SK-N-SH (cell line): ENCODE measurements at regions not wholly inside any gene's neighbourhood (a gene's known extent, or its start where the extent isn't known, plus 50 kb on each side); places are given as distances from the start of the nearest gene placed in this dataset.

ENCODE experiments used
- CTCF ChIA-PET: fragments of 300-600, 350-600 bp; formaldehyde crosslinking; extraction: SDS; loops from one replicate; lab custom pipeline; 2021; lab: Yijun Ruan, JAX
- POLR2A ChIA-PET: fragments of 350-600 bp; sonication (Branson Sonifier 250); formaldehyde crosslinking; extraction: SDS; loops from one replicate; lab custom pipeline; 2020; ENCODE audit warnings: antibody characterized with exemption, inconsistent platforms; lab: Yijun Ruan, JAX
- DNase-seq: peaks from one replicate; pipeline ENCODE4 v3.0.0; 2012
- H2AFZ ChIP-seq: fragments of 200-600 bp; sonication (generic); 2 replicates; pipeline ENCODE4 v1.8.1; 2016; ENCODE audit warnings: antibody characterized with exemption, mild to moderate bottlenecking, low read depth
- H3F3A ChIP-seq: fragments of 200-600 bp; sonication (generic); replicated peaks from 2 replicates; pipeline ENCODE3; 2016; ENCODE audit warnings: antibody characterized with exemption, mild to moderate bottlenecking; ENCODE audit not compliant: insufficient read depth
- H3K27ac ChIP-seq, 2 experiments: fragments of 200-500 bp in 1 of 2; fragments of 200-600 bp in 1 of 2; sonication (Bioruptor generic) in 1 of 2; sonication (generic), shearing (Covaris generic) in 1 of 2; 2 replicates each; pipeline versions ENCODE4 v1.5.1 to v1.6.1; 2014 to 2016; ENCODE audit warnings: low read depth in 2 of 2, inconsistent platforms in 1 of 2, low read length in 1 of 2, mild to moderate bottlenecking in 1 of 2, mixed read lengths in 1 of 2
- H3K27me3 ChIP-seq: fragments of 200-600 bp; sonication (generic), shearing (Covaris generic); 2 replicates; pipeline ENCODE4 v1.6.1; 2016; ENCODE audit warnings: mixed run types; ENCODE audit not compliant: insufficient read depth
- H3K36me3 ChIP-seq, 2 experiments: fragments of 200-500 bp in 1 of 2; fragments of 200-600 bp in 1 of 2; sonication (Bioruptor generic) in 1 of 2; sonication (generic) in 1 of 2; replicated peaks in 1 of 2; 2 replicates each; pipeline versions ENCODE3 to v1.5.1; 2014 to 2016; ENCODE audit warnings: low read length in 1 of 2, mild to moderate bottlenecking in 1 of 2; ENCODE audit not compliant: insufficient read depth in 2 of 2, control insufficient read depth in 1 of 2
- H3K4me1 ChIP-seq, 2 experiments: fragments of 200-500 bp in 1 of 2; fragments of 200-600 bp in 1 of 2; sonication (Bioruptor generic) in 1 of 2; sonication (generic), shearing (Covaris generic) in 1 of 2; 2 replicates each; pipeline versions ENCODE4 v1.5.1 to v1.6.1; 2014 to 2016; ENCODE audit warnings: low read depth in 1 of 2, low read length in 1 of 2, mixed run types in 1 of 2; ENCODE audit not compliant: insufficient read depth in 2 of 2, control insufficient read depth in 1 of 2
- H3K4me2 ChIP-seq: fragments of 200-600 bp; sonication (generic), shearing (Covaris generic); 2 replicates; pipeline ENCODE4 v1.6.1; 2017; ENCODE audit warnings: mixed run types
- H3K4me3 ChIP-seq, 2 experiments: fragments of 200-500 bp in 1 of 2; fragments of 200-600 bp in 1 of 2; sonication (Bioruptor generic) in 1 of 2; sonication (generic), shearing (Covaris generic) in 1 of 2; 2 replicates each; pipeline versions ENCODE4 v1.5.1 to v1.8.1; 2014 to 2016; ENCODE audit warnings: low read depth in 2 of 2, inconsistent platforms in 1 of 2, low read length in 1 of 2, mild to moderate bottlenecking in 1 of 2, mixed read lengths in 1 of 2, moderate library complexity in 1 of 2
- H3K79me2 ChIP-seq: fragments of 200-600 bp; sonication (generic); 2 replicates; pipeline ENCODE4 v1.8.1; 2017; ENCODE audit warnings: mild to moderate bottlenecking; ENCODE audit not compliant: insufficient read depth
- H3K9ac ChIP-seq: fragments of 200-600 bp; sonication (generic); 2 replicates; pipeline ENCODE4 v1.6.1; 2017; ENCODE audit warnings: mixed run types
- H3K9me2 ChIP-seq: fragments of 200-600 bp; sonication (generic); 2 replicates; pipeline ENCODE4 v1.6.1; 2017; ENCODE audit warnings: mixed run types
- H3K9me3 ChIP-seq: fragments of 200-600 bp; sonication (generic); 2 replicates; pipeline ENCODE4 v1.6.1; 2017; ENCODE audit warnings: mixed run types, mild to moderate bottlenecking, moderate library complexity
- H4K20me1 ChIP-seq: fragments of 200-600 bp; sonication (generic); 2 replicates; pipeline ENCODE4 v1.6.1; 2017; ENCODE audit warnings: mild to moderate bottlenecking, mixed run types; ENCODE audit not compliant: insufficient read depth
- ELF1 ChIP-seq: IDR thresholded peaks from 2 replicates; pipeline ENCODE4 v1.4.0; 2012
- EZH2phosphoT487 ChIP-seq: fragments of 200-600 bp; sonication (generic); IDR thresholded peaks from 2 replicates; pipeline ENCODE4 v1.6.1; 2017; ENCODE audit warnings: low read depth, mixed run types, mild to moderate bottlenecking, antibody characterized with exemption, moderate library complexity, borderline replicate concordance
- FOSL2 ChIP-seq: IDR thresholded peaks from 2 replicates; pipeline ENCODE4 v1.4.0; 2012; ENCODE audit warnings: low read depth, mild to moderate bottlenecking, moderate library complexity, borderline replicate concordance
- GABPA ChIP-seq: IDR thresholded peaks from 2 replicates; pipeline ENCODE4 v1.4.0; 2012; ENCODE audit warnings: low read depth, mild to moderate bottlenecking
- JUND ChIP-seq: IDR thresholded peaks from 2 replicates; pipeline ENCODE4 v1.4.0; 2012
- MXI1 ChIP-seq: IDR thresholded peaks from 2 replicates; pipeline ENCODE4 v1.6.1; 2012; ENCODE audit warnings: mild to moderate bottlenecking, low read depth, low read length, improper control_type of control experiment
- NFIC ChIP-seq: IDR thresholded peaks from 2 replicates; pipeline ENCODE4 v1.4.0; 2012; ENCODE audit warnings: borderline replicate concordance
- POLR2AphosphoS5 ChIP-seq: IDR thresholded peaks from 2 replicates; pipeline ENCODE4 v1.6.1; 2012; ENCODE audit warnings: low read depth, low read length
- RAD21 ChIP-seq: IDR thresholded peaks from 2 replicates; pipeline ENCODE4 v1.6.1; 2012; ENCODE audit warnings: mild to moderate bottlenecking, low read length
- RCOR1 ChIP-seq: fragments of 150-350 bp; IDR thresholded peaks from 2 replicates; pipeline ENCODE4 v1.6.1; 2017; ENCODE audit warnings: antibody characterized with exemption, low read length
- TAF1 ChIP-seq: IDR thresholded peaks from 2 replicates; pipeline ENCODE4 v1.6.1; 2012; ENCODE audit warnings: low read depth, mild to moderate bottlenecking, low read length, moderate library complexity, borderline replicate concordance
- TCF12 ChIP-seq: IDR thresholded peaks from 2 replicates; pipeline ENCODE4 v1.4.0; 2012
- WGBS: methylation state at CpG from one replicate; pipeline ENCODE4 v1.1.6; 2017; ENCODE audit warnings: low lambda C conversion rate; 5-methylcytosine and 5-hydroxymethylcytosine counted together
- TF ChIP-seq, protein P1 (sequence below): IDR thresholded peaks from 2 replicates; pipeline ENCODE4; 2012
- TF ChIP-seq, protein P2 (sequence below): fragments of 200-600 bp; sonication (generic); IDR thresholded peaks from 2 replicates; pipeline ENCODE4 v1.6.1; 2017; ENCODE audit warnings: antibody characterized with exemption, mild to moderate bottlenecking, moderate library complexity
- TF ChIP-seq, protein P3 (sequence below): IDR thresholded peaks from 2 replicates; pipeline ENCODE4 v1.4.0; 2012; ENCODE audit warnings: low read depth, borderline replicate concordance
- TF ChIP-seq, protein P4 (sequence below): IDR thresholded peaks from 2 replicates; pipeline ENCODE4 v1.4.0; 2012; ENCODE audit warnings: low read depth

DNA sequence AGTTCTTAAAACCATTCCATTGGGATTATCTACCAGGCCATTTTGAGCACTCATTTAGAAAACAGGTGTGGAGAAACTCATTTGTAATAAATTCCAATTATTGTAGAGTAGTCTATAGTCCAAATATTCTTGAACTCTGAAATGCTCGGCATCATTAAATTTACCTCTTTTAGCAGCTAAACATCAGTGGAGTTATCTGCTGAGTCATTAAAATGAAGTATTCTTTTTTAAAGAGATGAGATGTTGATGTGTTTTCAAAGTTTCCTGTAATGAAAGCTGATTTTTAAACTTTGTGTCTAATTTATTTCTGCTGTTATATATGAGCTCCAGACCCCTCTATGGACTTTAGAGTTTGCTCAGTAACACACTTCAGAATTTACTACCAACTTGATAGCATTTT is 1635.2 kb downstream of the SUCLG1 start:
- TF ChIP-seq TCF12: no peak
- no peak for TF ChIP-seq FOSL2
- no peak for TF ChIP-seq GABPA
- TF ChIP-seq, protein P1, sequence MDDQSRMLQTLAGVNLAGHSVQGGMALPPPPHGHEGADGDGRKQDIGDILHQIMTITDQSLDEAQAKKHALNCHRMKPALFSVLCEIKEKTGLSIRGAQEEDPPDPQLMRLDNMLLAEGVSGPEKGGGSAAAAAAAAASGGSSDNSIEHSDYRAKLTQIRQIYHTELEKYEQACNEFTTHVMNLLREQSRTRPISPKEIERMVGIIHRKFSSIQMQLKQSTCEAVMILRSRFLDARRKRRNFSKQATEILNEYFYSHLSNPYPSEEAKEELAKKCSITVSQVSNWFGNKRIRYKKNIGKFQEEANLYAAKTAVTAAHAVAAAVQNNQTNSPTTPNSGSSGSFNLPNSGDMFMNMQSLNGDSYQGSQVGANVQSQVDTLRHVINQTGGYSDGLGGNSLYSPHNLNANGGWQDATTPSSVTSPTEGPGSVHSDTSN: no peak
- TF ChIP-seq TAF1: no peak
- TF ChIP-seq, protein P2, sequence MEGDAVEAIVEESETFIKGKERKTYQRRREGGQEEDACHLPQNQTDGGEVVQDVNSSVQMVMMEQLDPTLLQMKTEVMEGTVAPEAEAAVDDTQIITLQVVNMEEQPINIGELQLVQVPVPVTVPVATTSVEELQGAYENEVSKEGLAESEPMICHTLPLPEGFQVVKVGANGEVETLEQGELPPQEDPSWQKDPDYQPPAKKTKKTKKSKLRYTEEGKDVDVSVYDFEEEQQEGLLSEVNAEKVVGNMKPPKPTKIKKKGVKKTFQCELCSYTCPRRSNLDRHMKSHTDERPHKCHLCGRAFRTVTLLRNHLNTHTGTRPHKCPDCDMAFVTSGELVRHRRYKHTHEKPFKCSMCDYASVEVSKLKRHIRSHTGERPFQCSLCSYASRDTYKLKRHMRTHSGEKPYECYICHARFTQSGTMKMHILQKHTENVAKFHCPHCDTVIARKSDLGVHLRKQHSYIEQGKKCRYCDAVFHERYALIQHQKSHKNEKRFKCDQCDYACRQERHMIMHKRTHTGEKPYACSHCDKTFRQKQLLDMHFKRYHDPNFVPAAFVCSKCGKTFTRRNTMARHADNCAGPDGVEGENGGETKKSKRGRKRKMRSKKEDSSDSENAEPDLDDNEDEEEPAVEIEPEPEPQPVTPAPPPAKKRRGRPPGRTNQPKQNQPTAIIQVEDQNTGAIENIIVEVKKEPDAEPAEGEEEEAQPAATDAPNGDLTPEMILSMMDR: no peak
- TF ChIP-seq MXI1: no peak
- TF ChIP-seq, all 33 proteins: peak for 0
- no peaks in the 10 kb centered on the region for H3K79me2 ChIP-seq
- H4K20me1 ChIP-seq: no peaks in the 10 kb centered on the region
- CTCF ChIA-PET: no interaction called here
- H3K4me1 ChIP-seq: no peaks in the 10 kb centered on the region
- H3K27ac ChIP-seq: no peak overlapping the region
- no peaks in the 10 kb centered on the region for H3K9me2 ChIP-seq
- H3K9me3 ChIP-seq: no peaks in the 10 kb centered on the region
- no peak overlapping the region for H3K4me3 ChIP-seq
- POLR2A ChIA-PET: no interaction called here
- no peak overlapping the region for H2AFZ ChIP-seq
- H3K36me3 ChIP-seq: no peaks in the 10 kb centered on the region
- no peaks in the 10 kb centered on the region for H3F3A ChIP-seq
- DNase-seq: no peak
- H3K4me2 ChIP-seq: no peak overlapping the region
- no peak overlapping the region for H3K9ac ChIP-seq
- H3K27me3 ChIP-seq: no peaks in the 10 kb centered on the region
- WGBS: 45% methylated on average over 1 of the region's 1 CpG

- DNase-seq: no peak
- Histone ChIP-seq H4K20me1 (no peaks in the 10 kb centered on the region), H3K27ac (no peak overlapping the region), H3K9ac (no peak overlapping the region), H3K36me3 (no peaks in the 10 kb centered on the region), H3K4me3 (no peak overlapping the region), H3K9me3 (no peaks in the 10 kb centered on the region), H3K79me2 (no peaks in the 10 kb centered on the region), H3K9me2 (no peaks in the 10 kb centered on the region), H3K4me1 (no peaks in the 10 kb centered on the region), H2AFZ (no peak overlapping the region), H3K4me2 (no peak overlapping the region), H3F3A (no peaks in the 10 kb centered on the region), H3K27me3 (no peaks in the 10 kb centered on the region)
- ChIA-PET POLR2A (no interaction called here), CTCF (no interaction called here)
- 48% methylated on average over 10 of the region's 10 CpGs for WGBS
- TF ChIP-seq EZH2phosphoT487: no peak
- TF ChIP-seq JUND: no peak
- TF ChIP-seq, protein P3, sequence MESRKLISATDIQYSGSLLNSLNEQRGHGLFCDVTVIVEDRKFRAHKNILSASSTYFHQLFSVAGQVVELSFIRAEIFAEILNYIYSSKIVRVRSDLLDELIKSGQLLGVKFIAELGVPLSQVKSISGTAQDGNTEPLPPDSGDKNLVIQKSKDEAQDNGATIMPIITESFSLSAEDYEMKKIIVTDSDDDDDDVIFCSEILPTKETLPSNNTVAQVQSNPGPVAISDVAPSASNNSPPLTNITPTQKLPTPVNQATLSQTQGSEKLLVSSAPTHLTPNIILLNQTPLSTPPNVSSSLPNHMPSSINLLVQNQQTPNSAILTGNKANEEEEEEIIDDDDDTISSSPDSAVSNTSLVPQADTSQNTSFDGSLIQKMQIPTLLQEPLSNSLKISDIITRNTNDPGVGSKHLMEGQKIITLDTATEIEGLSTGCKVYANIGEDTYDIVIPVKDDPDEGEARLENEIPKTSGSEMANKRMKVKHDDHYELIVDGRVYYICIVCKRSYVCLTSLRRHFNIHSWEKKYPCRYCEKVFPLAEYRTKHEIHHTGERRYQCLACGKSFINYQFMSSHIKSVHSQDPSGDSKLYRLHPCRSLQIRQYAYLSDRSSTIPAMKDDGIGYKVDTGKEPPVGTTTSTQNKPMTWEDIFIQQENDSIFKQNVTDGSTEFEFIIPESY: no peak
- TF ChIP-seq POLR2AphosphoS5: no peak
- TF ChIP-seq RAD21: no peak
- TF ChIP-seq, protein P2: no peak
- TF ChIP-seq, protein P4, sequence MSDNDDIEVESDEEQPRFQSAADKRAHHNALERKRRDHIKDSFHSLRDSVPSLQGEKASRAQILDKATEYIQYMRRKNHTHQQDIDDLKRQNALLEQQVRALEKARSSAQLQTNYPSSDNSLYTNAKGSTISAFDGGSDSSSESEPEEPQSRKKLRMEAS: no peak
- TF ChIP-seq TAF1: no peak
- no peak for TF ChIP-seq RCOR1
- TF ChIP-seq ELF1: no peak
- TF ChIP-seq TCF12: no peak
- TF ChIP-seq NFIC: no peak
These were observed 1639.1 kb downstream of the SUCLG1 start for GRCh38 chr2:82819951-82820350.
